ENCODE measurements at regions not wholly inside any gene's neighbourhood (a gene's known extent, or its start where the extent isn't known, plus 50 kb on each side); places are given as distances from the start of the nearest gene placed in this dataset.

DNA sequence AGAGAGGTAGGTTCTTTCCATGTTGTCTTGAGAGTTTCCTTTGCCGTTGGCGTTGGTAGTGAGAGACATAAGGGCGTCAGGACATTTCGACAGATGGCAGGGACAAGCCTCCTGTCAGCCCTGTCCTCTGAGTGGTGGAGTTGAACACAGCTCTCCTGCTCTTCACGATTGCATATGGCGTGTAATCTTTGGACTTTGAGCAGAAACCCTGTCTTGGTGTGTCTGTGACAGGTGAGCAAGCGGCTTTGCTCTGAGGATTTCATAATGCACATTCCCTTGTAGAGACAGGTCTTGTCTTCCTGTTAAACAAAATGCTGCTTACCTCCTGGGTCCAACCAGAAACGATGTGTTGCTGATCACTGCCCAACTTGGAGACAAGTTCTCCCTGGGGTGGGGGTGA is 146.5 kb downstream of the NXNL2 start:
- no peaks in the 10 kb centered on the region for H3K27me3 ChIP-seq
- TF ChIP-seq EP300 (IDR thresholded peaks at IDR 0.05) (no peak), POLR2A (IDR thresholded peaks at IDR 0.05) (no peak), POLR2AphosphoS5 (IDR thresholded peaks at IDR 0.05) (no peak)
- TF ChIP-seq, protein P1, sequence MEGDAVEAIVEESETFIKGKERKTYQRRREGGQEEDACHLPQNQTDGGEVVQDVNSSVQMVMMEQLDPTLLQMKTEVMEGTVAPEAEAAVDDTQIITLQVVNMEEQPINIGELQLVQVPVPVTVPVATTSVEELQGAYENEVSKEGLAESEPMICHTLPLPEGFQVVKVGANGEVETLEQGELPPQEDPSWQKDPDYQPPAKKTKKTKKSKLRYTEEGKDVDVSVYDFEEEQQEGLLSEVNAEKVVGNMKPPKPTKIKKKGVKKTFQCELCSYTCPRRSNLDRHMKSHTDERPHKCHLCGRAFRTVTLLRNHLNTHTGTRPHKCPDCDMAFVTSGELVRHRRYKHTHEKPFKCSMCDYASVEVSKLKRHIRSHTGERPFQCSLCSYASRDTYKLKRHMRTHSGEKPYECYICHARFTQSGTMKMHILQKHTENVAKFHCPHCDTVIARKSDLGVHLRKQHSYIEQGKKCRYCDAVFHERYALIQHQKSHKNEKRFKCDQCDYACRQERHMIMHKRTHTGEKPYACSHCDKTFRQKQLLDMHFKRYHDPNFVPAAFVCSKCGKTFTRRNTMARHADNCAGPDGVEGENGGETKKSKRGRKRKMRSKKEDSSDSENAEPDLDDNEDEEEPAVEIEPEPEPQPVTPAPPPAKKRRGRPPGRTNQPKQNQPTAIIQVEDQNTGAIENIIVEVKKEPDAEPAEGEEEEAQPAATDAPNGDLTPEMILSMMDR (IDR thresholded peaks at IDR 0.05): no peak
- no peak overlapping the region for H3K27ac ChIP-seq
- H3K9me3 ChIP-seq: no peaks in the 10 kb centered on the region
- H3K36me3 ChIP-seq: no peaks in the 10 kb centered on the region
- H3K4me1 ChIP-seq: no peaks in the 10 kb centered on the region
- no peak overlapping the region for H3K4me3 ChIP-seq
- no peak for DNase-seq (ENCODE audit: low spot score in 2 of 2)
- 93% methylated on average over 8 of the region's 8 CpGs for WGBS

DNA sequence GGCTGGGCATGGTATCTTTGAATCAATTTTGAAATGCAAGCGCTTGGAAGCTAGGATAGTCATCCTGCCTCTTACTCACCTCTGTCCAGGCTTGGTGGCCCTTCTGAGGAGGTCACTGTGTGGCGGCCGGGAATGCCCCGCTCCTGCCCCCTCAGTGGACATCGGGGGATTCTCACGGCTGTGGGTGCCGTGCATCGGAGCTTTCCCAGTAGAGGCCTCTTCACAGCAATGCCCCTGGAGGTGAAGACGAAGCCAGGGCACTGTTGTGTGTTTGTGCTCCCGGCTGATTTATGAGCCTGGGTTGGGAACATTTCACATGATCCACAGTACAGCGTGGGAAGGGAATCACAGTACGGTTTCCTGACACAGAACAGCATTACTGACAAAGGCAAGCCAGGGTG is 147.5 kb downstream of the NXNL2 start:
- no peak for DNase-seq (ENCODE audit: low spot score in 2 of 2)
- TF ChIP-seq EP300 (IDR thresholded peaks at IDR 0.05): no peak
- TF ChIP-seq, protein P1 (IDR thresholded peaks at IDR 0.05): no peak
- no peak for TF ChIP-seq POLR2A (IDR thresholded peaks at IDR 0.05)
- TF ChIP-seq POLR2AphosphoS5 (IDR thresholded peaks at IDR 0.05): no peak
- no peak overlapping the region for H3K4me3 ChIP-seq
- no peaks in the 10 kb centered on the region for H3K9me3 ChIP-seq
- no peaks in the 10 kb centered on the region for H3K4me1 ChIP-seq
- WGBS: 60% methylated on average over 10 of the region's 12 CpGs
- no peak overlapping the region for H3K27ac ChIP-seq
- no peaks in the 10 kb centered on the region for H3K36me3 ChIP-seq
- no peaks in the 10 kb centered on the region for H3K27me3 ChIP-seq

DNA sequence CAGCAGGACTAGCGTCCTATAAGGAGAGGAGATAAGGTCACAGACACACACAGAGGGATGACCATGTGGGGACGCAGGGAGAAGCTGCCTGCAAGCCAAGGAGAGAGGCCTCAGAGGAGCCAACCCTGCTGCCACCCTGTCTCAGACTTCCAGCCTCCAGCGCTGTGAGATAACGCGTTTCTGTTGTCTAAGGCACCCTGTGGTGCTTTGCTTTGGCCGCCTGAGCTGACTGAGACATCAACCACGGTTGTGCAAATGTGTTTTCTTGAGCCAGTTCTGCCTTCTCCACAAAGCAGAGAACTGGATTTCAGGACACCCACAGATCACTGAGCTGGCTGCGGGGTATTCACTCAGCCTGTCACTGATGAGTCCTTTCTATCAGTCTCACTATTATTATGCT is 149.1 kb downstream of the NXNL2 start:
- TF ChIP-seq POLR2AphosphoS5 (IDR thresholded peaks at IDR 0.05) (no peak), POLR2A (IDR thresholded peaks at IDR 0.05) (no peak)
- TF ChIP-seq, protein P1 (IDR thresholded peaks at IDR 0.05): no peak
- H3K36me3 ChIP-seq: no peaks in the 10 kb centered on the region
- H3K4me3 ChIP-seq: no peak overlapping the region
- H3K9me3 ChIP-seq: no peaks in the 10 kb centered on the region
- H3K27me3 ChIP-seq: no peaks in the 10 kb centered on the region
- no peak for DNase-seq (ENCODE audit: low spot score in 2 of 2)
- no peak overlapping the region for H3K27ac ChIP-seq
- no peaks in the 10 kb centered on the region for H3K4me1 ChIP-seq
- 81% methylated on average over 8 of the region's 8 CpGs for WGBS

DNA sequence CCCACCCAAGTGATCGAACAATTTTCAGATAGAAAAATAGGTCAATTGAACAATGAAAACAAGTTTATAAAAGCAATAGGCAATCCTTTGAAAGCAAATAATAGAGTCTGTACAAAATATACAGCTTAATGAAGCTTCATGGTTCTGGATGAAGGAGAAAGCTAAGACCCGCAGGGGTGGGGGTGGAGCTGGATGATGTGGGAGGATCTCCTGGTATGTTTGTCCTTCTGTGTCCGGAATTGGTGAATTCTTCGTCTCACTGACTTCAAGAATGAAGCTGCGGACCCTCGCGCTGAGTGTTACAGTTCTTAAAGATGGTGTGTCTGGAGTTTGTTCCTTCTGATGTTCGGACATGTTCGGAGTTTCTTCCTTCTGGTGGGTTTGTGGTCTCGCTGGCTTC is 149.9 kb downstream of the NXNL2 start:
- WGBS: 93% methylated on average over 10 of the region's 10 CpGs
- no peak for TF ChIP-seq EP300 (IDR thresholded peaks at IDR 0.05)
- TF ChIP-seq, protein P1 (IDR thresholded peaks at IDR 0.05): no peak
- TF ChIP-seq POLR2A (IDR thresholded peaks at IDR 0.05): no peak
- TF ChIP-seq POLR2AphosphoS5 (IDR thresholded peaks at IDR 0.05): no peak

DNA sequence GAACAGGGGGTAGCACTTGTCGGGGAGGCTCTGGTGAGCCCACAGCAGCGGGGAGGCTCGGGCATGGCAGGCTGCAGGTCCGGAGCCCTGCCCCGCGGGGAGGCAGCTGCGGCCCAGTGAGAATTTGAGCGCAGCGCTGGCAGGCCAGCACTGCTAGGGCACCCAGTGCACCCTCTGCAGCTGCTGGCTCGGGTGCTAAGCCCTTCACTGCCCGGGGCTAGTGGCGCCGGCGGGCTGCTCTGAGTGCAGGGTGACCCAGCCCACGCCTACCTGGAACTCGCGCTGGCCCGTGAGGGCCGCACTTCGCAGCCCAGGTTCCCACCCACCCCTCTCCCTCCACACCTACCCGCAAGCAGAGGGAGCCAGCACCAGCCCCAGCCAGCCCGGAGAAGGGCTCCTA is 151.0 kb downstream of the NXNL2 start:
- no peak for DNase-seq (ENCODE audit: low spot score in 2 of 2)
- no peaks in the 10 kb centered on the region for H3K27me3 ChIP-seq
- no peak overlapping the region for H3K4me3 ChIP-seq
- H3K27ac ChIP-seq: no peak overlapping the region
- 66% methylated on average over 7 of the region's 22 CpGs for WGBS
- no peaks in the 10 kb centered on the region for H3K9me3 ChIP-seq
- H3K36me3 ChIP-seq: no peaks in the 10 kb centered on the region
- TF ChIP-seq EP300 (IDR thresholded peaks at IDR 0.05) (no peak), POLR2AphosphoS5 (IDR thresholded peaks at IDR 0.05) (no peak), POLR2A (IDR thresholded peaks at IDR 0.05) (no peak)
- TF ChIP-seq, protein P1 (IDR thresholded peaks at IDR 0.05): no peak
- no peaks in the 10 kb centered on the region for H3K4me1 ChIP-seq

More for the DNA sequence above, 149.9 kb downstream of the NXNL2 start:
- H3K4me3 ChIP-seq: no peak overlapping the region
- no peaks in the 10 kb centered on the region for H3K4me1 ChIP-seq
- H3K36me3 ChIP-seq: no peaks in the 10 kb centered on the region
- no peak for DNase-seq (ENCODE audit: low spot score in 2 of 2)
- no peak overlapping the region for H3K27ac ChIP-seq
- H3K9me3 ChIP-seq: no peaks in the 10 kb centered on the region
- H3K27me3 ChIP-seq: no peaks in the 10 kb centered on the region

Data from suprapubic skin (tissue), 4 donors.